GM12873 (cell line): ENCODE measurements at regions not wholly inside any gene's neighbourhood (a gene's known extent, or its start where the extent isn't known, plus 50 kb on each side); places are given as distances from the start of the nearest gene placed in this dataset.

Experiments
- CTCF ChIP-seq: IDR thresholded peaks from 2 replicates; pipeline ENCODE4 v1.5.1; 2012; ENCODE audit warnings: low read depth, mild to moderate bottlenecking, moderate library complexity, low read length, control low read depth; ENCODE audit not compliant: insufficient read depth; ENCODE audit errors: missing control alignments

DNA sequence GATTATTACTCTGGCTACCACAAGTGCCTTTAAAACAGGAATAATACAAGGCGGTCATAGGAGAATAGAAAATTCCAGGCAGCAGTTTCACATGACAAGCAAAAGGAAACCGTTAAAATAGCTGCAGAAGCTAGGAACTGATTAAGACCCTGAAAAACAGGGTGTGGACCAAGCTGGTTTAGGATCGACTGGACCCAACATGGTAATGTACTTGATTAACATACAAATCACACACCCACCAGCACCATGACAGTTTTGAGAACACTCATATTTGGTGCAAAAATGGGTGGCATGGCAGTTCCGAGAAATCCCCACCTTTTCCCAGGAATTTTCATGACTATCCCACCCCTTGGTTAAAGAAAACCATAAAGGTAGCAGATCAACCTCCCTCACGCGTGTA lies 51.9 kb upstream of the TMEM163 start:
- TF ChIP-seq CTCF: no peak

- no peak for TF ChIP-seq CTCF
Measured at GRCh38 chr2:134771313-134771801, 52.6 kb upstream of the TMEM163 start.

DNA sequence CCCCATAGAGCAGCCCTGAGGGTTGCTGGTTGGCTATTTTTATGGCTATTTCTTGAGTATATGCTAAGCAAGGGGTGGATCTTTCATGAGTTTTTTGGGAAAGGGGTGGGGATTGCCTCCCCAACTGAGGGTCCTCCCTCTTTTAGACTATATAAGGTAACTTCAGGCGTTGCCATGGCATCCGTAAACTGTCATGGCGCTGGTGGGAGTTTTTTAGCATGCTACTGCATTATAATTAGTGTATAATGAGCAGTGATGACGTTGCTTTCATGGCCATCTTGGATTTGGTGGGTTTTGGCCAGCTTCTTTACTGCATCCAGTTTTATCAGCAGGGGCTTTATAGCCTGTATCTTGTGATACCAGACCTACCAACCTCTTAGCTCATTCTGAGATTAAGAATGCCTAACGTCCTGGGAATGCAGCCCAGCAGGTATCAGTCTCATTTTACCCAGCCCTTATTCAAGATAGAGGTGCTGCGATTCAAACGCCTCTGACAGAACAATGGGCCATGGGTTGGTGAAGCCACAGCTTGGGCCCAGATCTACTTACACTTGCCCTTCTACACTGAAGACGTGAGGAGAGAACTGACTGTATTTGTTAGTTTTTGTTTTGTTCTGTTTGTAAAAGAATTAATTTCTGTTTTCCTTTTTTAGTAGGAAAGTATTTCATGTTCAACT lies 53.8 kb upstream of the TMEM163 start:
- no peak for TF ChIP-seq CTCF

DNA sequence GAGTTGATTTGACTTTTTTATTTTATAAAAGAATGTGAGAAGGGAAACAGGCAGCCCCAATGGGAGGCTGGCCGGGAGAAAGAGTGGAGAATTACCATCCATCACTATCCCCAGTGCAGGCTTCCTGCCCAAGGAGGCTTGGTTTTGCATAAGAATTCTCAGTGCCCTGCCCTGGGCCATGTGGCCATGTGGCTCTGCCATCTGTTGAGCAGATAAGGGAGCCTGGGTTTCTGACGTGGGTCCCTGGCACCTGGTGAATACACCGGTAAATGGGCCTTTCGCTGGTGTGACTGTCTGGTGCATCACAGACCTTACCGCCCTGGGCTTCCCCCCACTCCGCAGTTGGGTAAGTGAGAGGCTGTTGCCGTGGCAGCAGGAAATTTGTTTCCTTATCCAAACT lies 54.5 kb upstream of the TMEM163 start:
- no peak for TF ChIP-seq CTCF

DNA sequence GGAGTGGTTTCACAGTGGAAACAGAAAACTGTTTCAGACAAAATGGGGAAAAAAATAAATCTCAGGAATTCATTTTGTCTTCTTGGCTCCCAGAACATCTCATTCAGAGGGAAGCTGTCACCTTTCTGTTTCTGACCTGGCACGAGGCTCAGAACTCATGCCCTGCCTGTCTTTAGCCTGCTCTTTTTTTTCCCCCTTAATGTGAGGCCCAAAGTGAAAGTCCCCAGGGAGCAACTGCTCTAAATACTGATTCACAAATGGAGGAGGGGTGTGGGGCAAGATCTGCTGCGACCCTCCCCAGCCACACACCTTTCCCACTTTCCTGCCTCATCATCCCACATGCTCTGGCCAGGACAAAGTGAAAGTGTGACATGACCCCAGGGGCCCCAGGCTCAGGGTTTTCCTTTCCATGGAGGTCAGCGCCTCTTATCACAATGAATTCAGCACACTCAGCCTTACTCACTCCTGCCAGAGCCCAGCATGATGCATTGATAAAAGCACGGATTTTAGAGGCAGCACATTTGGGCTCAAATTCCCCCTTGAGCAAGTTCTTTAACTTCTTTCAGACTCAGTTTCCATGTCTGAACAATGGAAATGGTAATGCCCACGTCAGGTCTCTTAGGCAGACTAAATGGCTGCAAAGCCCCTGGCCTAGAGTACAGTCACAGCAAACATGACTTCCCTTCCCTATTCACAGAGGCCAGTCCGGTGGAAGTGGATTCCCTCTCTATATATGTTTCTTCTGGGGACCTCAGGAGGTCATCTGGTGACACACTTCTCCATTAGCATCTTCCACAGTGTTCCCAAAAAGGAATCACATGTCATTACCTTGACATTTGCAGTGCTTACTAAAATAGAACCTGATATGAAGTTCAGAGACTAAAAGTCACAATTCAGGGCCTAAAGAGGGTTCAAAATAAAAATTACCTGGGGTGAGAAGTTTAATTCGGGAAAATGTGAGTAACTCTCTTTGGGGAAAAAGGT lies 55.3 kb upstream of the TMEM163 start:
- no peak for TF ChIP-seq CTCF

GRCh38 chr2:134774786-134775641 lies 56.2 kb upstream of the TMEM163 start:
- TF ChIP-seq CTCF: no peak
